Keratinocyte (primary cell): ENCODE measurements at regions not wholly inside any gene's neighbourhood (a gene's known extent, or its start where the extent isn't known, plus 50 kb on each side); places are given as distances from the start of the nearest gene placed in this dataset.

ENCODE experiments used
- DNase-seq: peaks from one replicate; pipeline ENCODE4 v3.0.0-alpha.2; 2011; ENCODE audit warnings: low read depth, missing footprints, low spot score
- FAIRE-seq: peaks from 2 replicates; lab custom pipeline; 2011; peaks lifted over from hg19 to GRCh38; lab: Jason Lieb, UNC
- H2AFZ ChIP-seq: 2 replicates; pipeline ENCODE4 v1.6.0; 2012; ENCODE audit warnings: low read length, control low read depth, inconsistent platforms; ENCODE audit not compliant: control insufficient read depth
- H3K27ac ChIP-seq: 2 replicates; pipeline ENCODE4 v1.5.1; 2011; ENCODE audit warnings: low read length; ENCODE audit not compliant: control insufficient read depth, insufficient read depth
- H3K27me3 ChIP-seq: 3 replicates; pipeline ENCODE4 v1.6.0; 2011; ENCODE audit warnings: low read length; ENCODE audit not compliant: control insufficient read depth, insufficient read depth; ENCODE audit errors: extremely low read depth
- H3K36me3 ChIP-seq, 2 experiments: 2 replicates in 1 of 2; 3 replicates in 1 of 2; pipeline ENCODE4 v1.5.1; 2011; ENCODE audit warnings: low read length in 2 of 2, mild to moderate bottlenecking in 1 of 2; ENCODE audit not compliant: control insufficient read depth in 2 of 2, insufficient read depth in 2 of 2; ENCODE audit errors: extremely low read depth in 1 of 2
- H3K4me1 ChIP-seq: 3 replicates; pipeline ENCODE4 v1.5.1; 2011; ENCODE audit warnings: low read length; ENCODE audit not compliant: control insufficient read depth, insufficient read depth; ENCODE audit errors: extremely low read depth
- H3K4me2 ChIP-seq: 3 replicates; pipeline ENCODE4 v1.6.0; 2011; ENCODE audit warnings: low read depth, low read length; ENCODE audit not compliant: control insufficient read depth, insufficient read depth; ENCODE audit errors: extremely low read depth
- H3K4me3 ChIP-seq, 3 experiments: fragments of 200-600 bp in 1 of 3; sonication (generic) in 1 of 3; 2 replicates in 2 of 3; 3 replicates in 1 of 3; pipeline ENCODE4 v1.5.1; 2011 to 2016; ENCODE audit warnings: low read length in 3 of 3, mild to moderate bottlenecking in 3 of 3, control low read depth in 2 of 3, inconsistent platforms in 1 of 3, low read depth in 1 of 3, mixed read lengths in 1 of 3, mixed run types in 1 of 3, moderate library complexity in 1 of 3; ENCODE audit not compliant: control insufficient read depth in 2 of 3, insufficient read depth in 2 of 3; ENCODE audit errors: extremely low read depth in 1 of 3
- H3K79me2 ChIP-seq: 2 replicates; pipeline ENCODE4 v1.6.0; 2012; ENCODE audit warnings: low read length; ENCODE audit not compliant: control insufficient read depth, insufficient read depth
- H3K9ac ChIP-seq: 3 replicates; pipeline ENCODE4 v1.6.0; 2011; ENCODE audit warnings: low read length; ENCODE audit not compliant: control insufficient read depth, insufficient read depth; ENCODE audit errors: extremely low read depth
- H3K9me1 ChIP-seq: 3 replicates; pipeline ENCODE4 v1.6.0; 2011; ENCODE audit warnings: low read length; ENCODE audit not compliant: control insufficient read depth, insufficient read depth; ENCODE audit errors: extremely low read depth
- H3K9me3 ChIP-seq: 2 replicates; pipeline ENCODE4 v1.5.1; 2012; ENCODE audit warnings: low read depth, low read length; ENCODE audit not compliant: control insufficient read depth
- H4K20me1 ChIP-seq: 3 replicates; pipeline ENCODE4 v1.6.0; 2011; ENCODE audit warnings: low read length; ENCODE audit not compliant: control insufficient read depth, insufficient read depth; ENCODE audit errors: extremely low read depth
- EZH2 ChIP-seq: IDR thresholded peaks from one replicate; pipeline ENCODE4 v1.6.1; 2012; ENCODE audit warnings: inconsistent platforms, mild to moderate bottlenecking, low read length, moderate library complexity
- dilution Hi-C: fragments of 300-500 bp; cut with MboI; formaldehyde crosslinking; loops from one replicate; pipeline ENCODE4 v1.7.0; 2020; ENCODE audit warnings: low sequenced_read_pairs; ENCODE audit not compliant: extremely low pct_ligation_motif_present
- TF ChIP-seq, protein P1 (sequence below), 3 experiments: IDR thresholded peaks in 1 of 3; conservative IDR thresholded peaks in 1 of 3; optimal IDR thresholded peaks in 1 of 3; 2 replicates in 2 of 3; 3 replicates in 1 of 3; pipeline versions ENCODE3 to v1.5.1; 2011; ENCODE audit warnings: low read length in 3 of 3, mild to moderate bottlenecking in 3 of 3, moderate library complexity in 2 of 3, control low read depth in 1 of 3, inconsistent platforms in 1 of 3; ENCODE audit not compliant: insufficient read depth in 2 of 3; ENCODE audit errors: extremely low read depth in 1 of 3

DNA sequence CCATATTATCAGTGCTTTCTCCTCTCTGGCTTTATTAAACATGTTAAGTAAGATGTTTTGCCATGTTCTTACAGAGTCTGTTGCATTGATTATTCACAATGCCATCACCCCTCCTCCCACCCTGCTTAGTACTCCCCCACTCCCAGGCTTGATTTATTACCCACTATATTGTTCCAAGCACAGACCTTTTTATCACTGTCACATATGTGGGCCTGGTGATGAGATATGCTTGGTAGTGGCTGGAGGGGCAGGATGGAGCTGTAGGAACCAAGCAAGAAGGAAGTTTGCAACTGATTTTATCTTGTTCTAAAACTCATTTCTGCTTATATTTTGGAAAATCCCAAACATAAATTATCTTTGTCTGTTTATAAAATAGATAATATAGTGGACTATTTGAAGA, 748.2 kb upstream of the CELF4 start:
- DNase-seq (no peak), FAIRE-seq (no peak)
- dilution Hi-C loops: no loop called here
- no peaks in the 10 kb centered on the region for H3K9me3 ChIP-seq
- H3K4me2 ChIP-seq: no peak overlapping the region
- no peaks in the 10 kb centered on the region for H4K20me1 ChIP-seq
- H3K27ac ChIP-seq: no peak overlapping the region
- no peaks in the 10 kb centered on the region for H3K9me1 ChIP-seq
- H3K79me2 ChIP-seq: no peaks in the 10 kb centered on the region
- no peak overlapping the region for H3K9ac ChIP-seq
- H3K36me3 ChIP-seq: no peaks in the 10 kb centered on the region
- no peak overlapping the region for H3K4me3 ChIP-seq
- H2AFZ ChIP-seq: no peak overlapping the region
- H3K4me1 ChIP-seq: peaks cover 5% of the 10 kb centered on the region
- TF ChIP-seq EZH2: no peak
- TF ChIP-seq, protein P1, sequence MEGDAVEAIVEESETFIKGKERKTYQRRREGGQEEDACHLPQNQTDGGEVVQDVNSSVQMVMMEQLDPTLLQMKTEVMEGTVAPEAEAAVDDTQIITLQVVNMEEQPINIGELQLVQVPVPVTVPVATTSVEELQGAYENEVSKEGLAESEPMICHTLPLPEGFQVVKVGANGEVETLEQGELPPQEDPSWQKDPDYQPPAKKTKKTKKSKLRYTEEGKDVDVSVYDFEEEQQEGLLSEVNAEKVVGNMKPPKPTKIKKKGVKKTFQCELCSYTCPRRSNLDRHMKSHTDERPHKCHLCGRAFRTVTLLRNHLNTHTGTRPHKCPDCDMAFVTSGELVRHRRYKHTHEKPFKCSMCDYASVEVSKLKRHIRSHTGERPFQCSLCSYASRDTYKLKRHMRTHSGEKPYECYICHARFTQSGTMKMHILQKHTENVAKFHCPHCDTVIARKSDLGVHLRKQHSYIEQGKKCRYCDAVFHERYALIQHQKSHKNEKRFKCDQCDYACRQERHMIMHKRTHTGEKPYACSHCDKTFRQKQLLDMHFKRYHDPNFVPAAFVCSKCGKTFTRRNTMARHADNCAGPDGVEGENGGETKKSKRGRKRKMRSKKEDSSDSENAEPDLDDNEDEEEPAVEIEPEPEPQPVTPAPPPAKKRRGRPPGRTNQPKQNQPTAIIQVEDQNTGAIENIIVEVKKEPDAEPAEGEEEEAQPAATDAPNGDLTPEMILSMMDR (optimal IDR thresholded peaks at IDR 0.05 in 1 of 3, IDR thresholded peaks at IDR 0.05 in 1 of 3, conservative IDR thresholded peaks at IDR 0.05 in 1 of 3; ENCODE audit: extremely low read depth in 1 of 3, insufficient read depth in 2 of 3, low read length in 3 of 3): no peak
- no peaks in the 10 kb centered on the region for H3K27me3 ChIP-seq

DNA sequence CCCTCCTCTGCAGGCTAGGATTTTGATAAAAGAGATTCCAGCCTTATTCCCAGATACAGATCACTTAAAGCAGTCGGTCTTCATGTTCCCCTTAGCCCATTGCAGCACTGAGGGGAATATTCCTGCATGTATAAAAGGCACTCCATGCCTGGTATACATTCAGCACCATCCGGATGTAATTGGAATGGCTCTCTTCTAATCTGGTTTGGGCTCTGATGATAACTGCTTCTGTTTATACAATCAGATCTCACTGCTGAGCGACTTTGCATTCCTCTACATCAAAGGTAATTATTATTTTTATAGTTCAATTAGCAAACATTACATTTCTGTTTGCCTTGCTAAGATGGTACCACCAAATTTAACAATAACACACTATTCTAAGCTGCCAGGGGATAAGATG, 746.9 kb upstream of the CELF4 start:
- TF ChIP-seq, protein P1 (optimal IDR thresholded peaks at IDR 0.05 in 1 of 3, IDR thresholded peaks at IDR 0.05 in 1 of 3, conservative IDR thresholded peaks at IDR 0.05 in 1 of 3; ENCODE audit: extremely low read depth in 1 of 3, insufficient read depth in 2 of 3, low read length in 3 of 3): no peak
- no peak for TF ChIP-seq EZH2
- Histone ChIP-seq H3K27me3 (no peaks in the 10 kb centered on the region), H3K4me1 (no peaks in the 10 kb centered on the region), H2AFZ (no peak overlapping the region), H3K4me3 (no peak overlapping the region), H4K20me1 (no peaks in the 10 kb centered on the region), H3K9me3 (no peaks in the 10 kb centered on the region), H3K9me1 (no peaks in the 10 kb centered on the region), H3K27ac (no peak overlapping the region), H3K79me2 (no peaks in the 10 kb centered on the region), H3K9ac (no peak overlapping the region), H3K36me3 (no peaks in the 10 kb centered on the region), H3K4me2 (no peak overlapping the region)
- FAIRE-seq (no peak), DNase-seq (no peak)
- dilution Hi-C loops: no loop called here
